Stimulated activated naive CD4-positive, alpha-beta T cell treated with Interleukin-2 at 50 U/mL for 16 hours (primary cell): ENCODE measurements at regions not wholly inside any gene's neighbourhood (a gene's known extent, or its start where the extent isn't known, plus 50 kb on each side); places are given as distances from the start of the nearest gene placed in this dataset.
A peak's percentile ranks its signal among the peaks of the same experiment; 100 is the strongest.

Source experiments
- DNase-seq: peaks from one replicate; lab custom pipeline; 2025; lab: John Stamatoyannopoulos, UW

- DNase-seq = no peak
Observed at GRCh38 chr5:139733698-139734538, 61.7 kb upstream of the PSD2 start.

GRCh38 chr5:139734539-139734916 lies 61.1 kb upstream of the PSD2 start:
- no peak for DNase-seq

- DNase-seq = no peak
Observed at GRCh38 chr5:139738193-139739149, 57.1 kb upstream of the PSD2 start.

DNA sequence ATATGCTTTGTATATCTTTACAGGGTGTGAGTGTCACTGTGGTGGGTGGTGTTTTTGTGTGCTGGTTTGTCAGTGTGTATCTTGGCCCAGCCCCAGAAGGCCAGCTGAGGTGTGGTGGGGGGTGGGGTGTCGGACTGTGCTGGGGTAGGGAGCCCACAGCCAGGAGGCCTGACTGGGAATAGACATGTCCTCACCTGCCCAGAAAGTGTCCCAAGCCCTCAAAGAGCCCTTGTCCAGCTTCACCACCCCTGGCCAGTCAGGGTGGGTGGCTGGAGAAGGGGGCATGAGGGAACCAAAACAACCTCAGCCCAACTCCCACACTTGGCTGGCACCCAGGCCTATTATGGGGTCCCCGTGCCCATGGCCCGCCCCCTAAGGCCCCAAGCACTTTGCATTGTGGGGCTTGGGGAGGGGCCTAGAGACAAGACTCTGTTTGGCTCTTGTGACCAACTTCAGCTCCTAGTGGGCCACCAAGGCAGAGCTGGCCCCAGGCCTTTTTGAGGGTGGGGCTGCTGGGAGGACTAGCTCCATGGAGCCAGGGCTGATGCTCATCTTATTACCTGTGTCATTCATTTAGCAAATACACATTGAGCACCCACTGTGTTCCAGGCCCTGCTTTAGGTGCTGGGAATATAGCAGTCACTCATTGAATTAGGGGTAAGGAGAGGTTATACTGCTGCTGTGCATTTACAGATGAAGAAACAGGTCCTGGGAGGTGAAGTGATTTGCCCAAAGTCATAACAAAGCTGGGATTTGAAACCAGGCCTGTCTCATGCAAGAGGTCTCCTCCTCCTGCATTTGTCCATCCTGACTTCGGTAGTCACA lies 56.2 kb upstream of the PSD2 start:
- no peak for DNase-seq

- DNase-seq = no peak
Observed at GRCh38 chr5:139740138-139740991, 55.2 kb upstream of the PSD2 start.

DNA sequence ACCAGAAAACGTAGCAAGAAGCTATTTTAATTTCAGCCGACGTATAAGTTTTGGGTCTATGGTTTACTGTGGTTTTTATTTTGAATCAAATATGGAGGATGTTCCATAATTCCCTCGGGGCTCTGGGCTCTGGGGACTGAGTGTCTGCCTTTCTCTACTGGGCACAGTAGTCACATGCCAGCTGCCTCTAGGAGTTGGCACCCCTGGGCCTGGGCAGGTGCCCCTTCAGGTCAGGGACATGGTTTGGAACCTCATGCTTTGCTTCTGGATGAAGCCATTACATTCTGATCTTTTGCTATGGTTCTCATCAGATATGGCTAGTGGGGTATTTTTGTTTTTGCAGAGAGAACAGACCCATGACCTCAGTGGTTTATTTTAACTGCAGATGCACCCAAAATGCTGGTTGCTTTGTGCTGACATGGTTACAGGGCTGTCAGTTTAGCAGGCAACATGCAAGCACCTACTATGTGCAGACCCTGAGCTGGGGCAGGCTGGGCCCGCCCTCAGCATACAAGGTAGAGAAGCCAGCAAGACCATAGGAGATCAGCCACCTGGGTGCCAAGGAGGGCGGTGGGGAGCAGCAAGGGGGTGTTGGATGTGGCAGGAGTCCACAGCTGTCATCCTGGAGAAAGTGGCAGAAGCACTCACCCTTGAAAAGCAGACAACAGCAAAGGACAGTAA lies 54.5 kb upstream of the PSD2 start:
- DNase-seq = no peak

- DNase-seq = no peak
Observed at GRCh38 chr5:139741823-139742172, 53.8 kb upstream of the PSD2 start.

- no peak for DNase-seq
Observed at GRCh38 chr5:139742173-139742903, 53.3 kb upstream of the PSD2 start.

- no peak for DNase-seq
Observed at GRCh38 chr5:139743001-139743771, 52.4 kb upstream of the PSD2 start.

DNA sequence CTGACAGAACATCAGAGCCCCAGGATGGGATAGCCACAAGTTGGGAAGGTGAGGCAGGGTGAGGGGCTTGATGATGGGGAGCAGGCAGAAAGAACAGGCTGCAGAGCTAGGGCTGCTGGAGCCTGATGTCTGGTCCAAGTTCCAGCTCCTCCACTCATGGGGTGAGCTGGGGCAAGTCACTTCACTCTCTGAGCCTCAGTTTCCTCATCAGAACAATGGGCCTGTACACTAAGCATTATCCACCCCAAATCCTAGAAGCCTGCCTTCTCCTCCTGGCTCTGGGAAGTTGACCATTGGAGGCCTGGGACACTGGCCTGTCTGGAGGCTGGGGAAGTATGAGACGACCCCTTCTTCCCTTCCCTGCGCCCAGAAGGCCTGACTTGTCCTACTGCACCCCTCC lies 51.8 kb upstream of the PSD2 start:
- DNase-seq = no peak

- no peak for DNase-seq
Observed at GRCh38 chr5:139744471-139745131, 51.0 kb upstream of the PSD2 start.

- DNase-seq = peak; percentile 32
Observed at GRCh38 chr5:139745132-139745799, 50.3 kb upstream of the PSD2 start.

GRCh38 chr5:139745800-139746690 lies 49.6 kb upstream of the PSD2 start:
- peak; percentile 18 for DNase-seq
